ENCODE measurements at regions not wholly inside any gene's neighbourhood (a gene's known extent, or its start where the extent isn't known, plus 50 kb on each side); places are given as distances from the start of the nearest gene placed in this dataset.

DNA sequence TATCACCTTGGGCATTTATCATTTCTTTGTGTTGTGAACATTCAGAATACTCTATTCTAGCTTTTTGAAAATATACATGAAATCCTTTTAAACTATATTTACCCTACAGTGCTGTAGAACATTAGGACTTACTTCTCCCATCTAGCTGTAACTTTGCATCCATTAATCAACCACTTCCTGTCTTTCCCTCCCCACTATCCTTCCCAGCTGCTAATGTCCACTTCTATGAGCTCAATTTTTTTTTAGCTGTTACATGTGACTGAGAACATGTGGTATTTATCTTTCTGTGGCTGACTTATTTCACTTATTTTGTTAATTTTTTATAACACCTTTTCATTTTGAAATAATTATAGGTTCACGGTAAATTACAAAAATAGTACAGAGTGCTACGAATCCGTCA, 136.0 kb downstream of the LMNTD1 start:
- TF ChIP-seq, protein P1, sequence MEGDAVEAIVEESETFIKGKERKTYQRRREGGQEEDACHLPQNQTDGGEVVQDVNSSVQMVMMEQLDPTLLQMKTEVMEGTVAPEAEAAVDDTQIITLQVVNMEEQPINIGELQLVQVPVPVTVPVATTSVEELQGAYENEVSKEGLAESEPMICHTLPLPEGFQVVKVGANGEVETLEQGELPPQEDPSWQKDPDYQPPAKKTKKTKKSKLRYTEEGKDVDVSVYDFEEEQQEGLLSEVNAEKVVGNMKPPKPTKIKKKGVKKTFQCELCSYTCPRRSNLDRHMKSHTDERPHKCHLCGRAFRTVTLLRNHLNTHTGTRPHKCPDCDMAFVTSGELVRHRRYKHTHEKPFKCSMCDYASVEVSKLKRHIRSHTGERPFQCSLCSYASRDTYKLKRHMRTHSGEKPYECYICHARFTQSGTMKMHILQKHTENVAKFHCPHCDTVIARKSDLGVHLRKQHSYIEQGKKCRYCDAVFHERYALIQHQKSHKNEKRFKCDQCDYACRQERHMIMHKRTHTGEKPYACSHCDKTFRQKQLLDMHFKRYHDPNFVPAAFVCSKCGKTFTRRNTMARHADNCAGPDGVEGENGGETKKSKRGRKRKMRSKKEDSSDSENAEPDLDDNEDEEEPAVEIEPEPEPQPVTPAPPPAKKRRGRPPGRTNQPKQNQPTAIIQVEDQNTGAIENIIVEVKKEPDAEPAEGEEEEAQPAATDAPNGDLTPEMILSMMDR (conservative IDR thresholded peaks at IDR 0.05; ENCODE audit: low read depth, low read length): no peak
- TF ChIP-seq EZH2 (IDR thresholded peaks at IDR 0.05; ENCODE audit: borderline replicate concordance, low read depth, low read length, poor library complexity, severe bottlenecking): no peak
